AG04449 (cell line): ENCODE measurements at regions not wholly inside any gene's neighbourhood (a gene's known extent, or its start where the extent isn't known, plus 50 kb on each side); places are given as distances from the start of the nearest gene placed in this dataset.
"Not testable (repeated sequence)": the region's sequence is repeated elsewhere in the genome, so short reads cannot be mapped to it uniquely, and the experiment has no call there.

Experiments used
- CTCF ChIA-PET: fragments of 350-600 bp; formaldehyde crosslinking; extraction: SDS; loops from one replicate; lab custom pipeline; 2021; ENCODE audit warnings: antibody characterized with exemption; lab: Yijun Ruan, JAX
- POLR2A ChIA-PET: fragments of 400-600, 350-600 bp; formaldehyde crosslinking; extraction: SDS; loops from one replicate; lab custom pipeline; 2020; ENCODE audit warnings: antibody characterized with exemption, inconsistent platforms; lab: Yijun Ruan, JAX
- DNase-seq: peaks from one replicate; pipeline ENCODE4 v3.0.0-alpha.2; 2010; ENCODE audit warnings: low read depth, low spot score
- H3K4me3 ChIP-seq: 2 replicates; pipeline ENCODE4 v1.5.1; 2011; ENCODE audit warnings: low read depth, mild to moderate bottlenecking, control low read depth, low read length
- CTCF ChIP-seq: IDR thresholded peaks from one replicate; pipeline ENCODE4 v1.5.1; 2011; ENCODE audit warnings: mild to moderate bottlenecking, moderate library complexity, low read length, control low read depth, inconsistent platforms; ENCODE audit not compliant: insufficient read depth; ENCODE audit errors: missing control alignments

DNA sequence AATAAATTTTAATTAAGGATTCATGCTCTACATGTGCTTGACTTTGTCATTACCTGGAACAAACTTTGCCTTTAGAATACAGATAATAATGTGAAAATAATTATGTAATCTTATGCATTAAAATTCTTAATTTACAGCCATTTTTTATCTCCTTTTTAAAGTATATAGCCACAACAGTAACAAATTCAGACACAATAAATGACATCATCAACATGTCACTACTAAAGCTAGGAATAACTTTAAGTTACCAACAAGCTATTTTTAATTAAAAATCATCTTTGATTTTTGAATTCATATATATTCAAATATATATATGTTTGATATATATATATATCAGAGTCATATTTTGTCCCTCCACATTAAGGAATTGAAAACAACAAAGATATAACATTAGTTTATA lies 107.7 kb downstream of the MAD2L1 start:
- no peak for TF ChIP-seq CTCF
- DNase-seq: no peak
- ChIA-PET POLR2A (no interaction called here), CTCF (no interaction called here)
- no peak overlapping the region for H3K4me3 ChIP-seq

DNA sequence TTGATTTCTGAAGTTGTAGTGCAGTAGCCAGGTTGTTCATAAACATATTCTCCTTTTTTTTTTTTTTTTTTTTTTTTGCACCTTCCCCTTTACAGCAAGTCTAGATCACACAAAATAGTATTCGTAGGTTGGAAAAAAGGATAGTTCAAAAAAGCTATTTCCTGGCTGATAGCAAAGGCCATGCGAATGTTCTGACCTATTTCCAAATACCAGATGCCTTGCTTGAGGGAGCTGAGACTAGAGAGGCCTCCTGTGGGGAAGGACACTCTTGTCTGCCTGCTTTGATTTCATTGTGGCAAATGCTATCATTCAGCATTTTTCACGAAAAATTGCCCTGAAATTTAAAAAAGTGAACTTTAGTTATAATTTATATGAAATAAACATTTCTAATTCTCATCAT lies 111.4 kb downstream of the MAD2L1 start:
- no peak for TF ChIP-seq CTCF
- no peak for DNase-seq
- ChIA-PET POLR2A (no interaction called here), CTCF (interaction anchor here (1.1 to 1.4 kb wide), 2 partner anchors 327 to 331 kb away, joined by 3 read pairs; partner anchors contain the start of gene PDE5A)
- H3K4me3 ChIP-seq: no peak overlapping the region

GRCh38 chr4:119954487-119954886 lies 112.2 kb downstream of the MAD2L1 start:
- POLR2A ChIA-PET, DNase-seq: not testable (repeated sequence)
- CTCF ChIA-PET: interaction anchor here (1.1 to 1.4 kb wide), 2 partner anchors 326 to 330 kb away, joined by 3 read pairs; partner anchors contain the start of gene PDE5A

GRCh38 chr4:119946359-119946758 lies 120.3 kb downstream of the MAD2L1 start:
- no peak for DNase-seq
- no peak for TF ChIP-seq CTCF
- no peak overlapping the region for H3K4me3 ChIP-seq
- CTCF ChIA-PET: no interaction called here
- POLR2A ChIA-PET: no interaction called here

More at GRCh38 chr4:119954487-119954886, 112.2 kb downstream of the MAD2L1 start:
- H3K4me3 ChIP-seq: not testable (repeated sequence)

DNA sequence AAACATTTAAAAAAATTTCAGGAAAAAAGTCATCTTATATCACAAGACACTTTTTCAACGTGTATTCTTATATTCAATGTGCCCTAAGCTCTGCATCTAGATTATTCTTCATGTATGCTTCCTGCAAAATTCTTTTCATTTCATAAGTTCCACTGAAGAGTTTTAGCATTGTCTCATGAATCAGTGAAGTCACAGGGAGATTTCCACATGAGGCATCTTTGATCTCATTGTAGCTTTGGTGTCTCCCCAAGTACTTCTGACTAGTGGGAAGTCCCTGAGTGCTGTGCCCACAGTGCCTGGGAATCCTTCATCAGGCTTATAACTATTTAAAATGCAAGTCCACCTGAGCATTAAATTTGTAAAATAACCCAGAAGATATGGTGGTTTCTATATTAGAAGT lies 123.8 kb downstream of the MAD2L1 start:
- no peak for DNase-seq
- CTCF ChIA-PET: no interaction called here
- TF ChIP-seq CTCF: no peak
- H3K4me3 ChIP-seq: no peak overlapping the region
- POLR2A ChIA-PET: no interaction called here

GRCh38 chr4:119940557-119940956 lies 126.1 kb downstream of the MAD2L1 start:
- ChIA-PET CTCF (no interaction called here), POLR2A (no interaction called here)
- no peak for TF ChIP-seq CTCF
- no peak overlapping the region for H3K4me3 ChIP-seq
- DNase-seq: no peak

GRCh38 chr4:119939071-119939995 lies 127.3 kb downstream of the MAD2L1 start:
- no peak overlapping the region for H3K4me3 ChIP-seq
- ChIA-PET CTCF (interaction anchor here (1.0 kb wide), 1 partner anchor 42 kb away, joined by 3 read pairs; no protein-coding TSS in a partner anchor), POLR2A (no interaction called here)
- DNase-seq: no peak
- no peak for TF ChIP-seq CTCF
